Hematopoietic multipotent progenitor cell (in vitro differentiated cells): ENCODE measurements at regions not wholly inside any gene's neighbourhood (a gene's known extent, or its start where the extent isn't known, plus 50 kb on each side); places are given as distances from the start of the nearest gene placed in this dataset.
"Not testable (repeated sequence)": the region's sequence is repeated elsewhere in the genome, so short reads cannot be mapped to it uniquely, and the experiment has no call there.

Experiments
- DNase-seq, 3 donors: peaks; one replicate each; pipeline ENCODE4 v3.0.0-alpha.2; 2011 to 2015; ENCODE audit warnings: low read depth in 2 of 3, low spot score in 2 of 3

DNA sequence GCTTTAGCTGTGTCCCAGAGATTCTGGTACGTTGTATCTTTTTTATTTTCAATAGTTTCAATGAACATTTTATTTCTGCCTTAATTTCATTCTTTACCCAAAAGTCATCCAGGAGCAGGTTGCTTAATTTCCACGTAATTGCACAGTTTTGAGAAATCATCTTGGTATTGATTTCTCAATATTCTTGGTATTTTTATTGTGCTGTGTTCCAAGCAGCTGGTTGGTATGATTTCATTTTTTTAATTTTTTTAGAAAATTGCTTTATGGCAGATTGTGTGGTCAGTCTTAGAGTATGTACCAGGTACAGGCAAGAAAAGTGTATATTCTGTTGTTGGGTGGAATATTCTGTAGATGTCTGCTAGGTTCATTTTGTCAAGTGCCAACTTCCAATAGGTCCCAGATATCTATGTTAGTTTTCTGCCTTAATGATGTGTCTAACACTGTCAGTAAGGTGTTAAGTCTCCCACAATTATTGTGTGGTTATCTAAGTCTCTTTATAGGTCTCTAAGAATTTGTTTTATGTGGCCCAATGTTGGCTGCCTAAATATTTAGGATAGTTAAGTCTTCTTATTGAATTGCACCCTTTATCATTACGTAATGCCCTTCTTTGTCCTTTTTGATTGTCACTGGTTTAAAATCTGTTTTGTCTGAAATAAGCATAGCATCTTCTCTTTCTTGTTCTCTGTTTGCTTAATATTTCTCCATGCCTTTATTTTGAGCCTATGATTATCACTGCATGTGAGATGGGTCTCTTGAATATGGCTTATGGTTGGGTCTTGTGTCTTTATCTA lies 366.9 kb upstream of the IRAK1BP1 start:
- no peak for DNase-seq

- DNase-seq: no peak
Measured at GRCh38 chr6:78502386-78502887, 364.9 kb upstream of the IRAK1BP1 start.

DNA sequence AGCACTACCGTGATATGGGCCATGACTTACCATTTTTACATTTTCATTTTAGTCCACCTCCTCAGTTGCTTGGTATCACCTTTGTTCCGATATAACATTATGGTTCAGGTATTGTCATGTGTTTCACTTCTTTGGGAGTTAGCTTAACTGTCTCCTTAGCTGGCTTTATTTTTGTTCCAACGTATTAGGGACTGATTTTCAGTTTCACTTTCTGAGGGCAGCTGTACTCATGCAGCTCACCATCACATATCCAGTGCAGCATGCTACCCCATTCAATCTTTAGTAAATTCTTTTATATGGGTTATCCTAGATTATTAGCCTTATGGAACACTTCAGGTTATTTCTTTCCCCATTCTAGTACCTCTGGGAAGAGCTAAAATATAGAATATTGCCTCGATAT lies 362.2 kb upstream of the IRAK1BP1 start:
- no peak for DNase-seq

- no peak for DNase-seq
Measured at GRCh38 chr6:78511009-78511408, 356.3 kb upstream of the IRAK1BP1 start.

DNA sequence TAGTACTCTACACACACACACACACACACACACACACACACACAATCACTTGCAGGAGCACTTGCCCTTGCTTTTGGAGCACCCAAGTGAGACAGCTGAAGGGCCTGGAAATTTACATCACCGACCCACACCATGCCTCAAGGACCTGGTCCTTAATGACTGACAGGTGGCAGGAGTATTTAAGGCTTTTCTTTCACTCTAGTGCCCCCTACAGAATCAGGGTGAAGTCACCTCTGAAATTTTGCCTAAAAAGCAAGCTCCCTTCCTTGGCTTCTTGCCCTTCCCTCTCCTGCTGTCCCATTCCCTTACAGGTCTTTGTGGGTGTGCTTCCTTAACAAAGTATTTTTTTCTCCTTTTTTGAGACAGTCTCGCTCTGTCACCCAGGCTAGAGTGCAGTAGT lies 353.5 kb upstream of the IRAK1BP1 start:
- no peak for DNase-seq

- DNase-seq: no peak
Measured at GRCh38 chr6:78515271-78515670, 352.1 kb upstream of the IRAK1BP1 start.

GRCh38 chr6:78517399-78517798 lies 350.0 kb upstream of the IRAK1BP1 start:
- DNase-seq: no peak

DNA sequence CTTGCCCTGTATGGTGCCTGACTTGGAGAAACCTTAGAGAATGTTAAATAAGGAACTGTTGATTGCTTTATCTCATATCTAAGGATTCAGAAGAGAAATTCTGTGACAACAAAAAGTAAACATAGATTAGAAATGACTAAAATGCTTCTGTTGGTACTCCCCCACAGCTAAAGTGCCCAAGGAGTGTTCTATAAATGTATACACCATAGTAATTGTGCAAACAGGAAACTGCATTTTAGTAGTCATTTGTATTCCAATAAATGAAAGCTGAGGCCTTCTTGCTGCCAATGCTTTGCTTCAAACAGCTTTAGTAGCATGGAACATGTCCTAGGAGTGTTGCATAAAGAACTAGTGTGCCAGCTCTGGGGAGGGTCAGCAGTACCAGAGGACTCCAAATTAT lies 343.7 kb upstream of the IRAK1BP1 start:
- no peak for DNase-seq

DNA sequence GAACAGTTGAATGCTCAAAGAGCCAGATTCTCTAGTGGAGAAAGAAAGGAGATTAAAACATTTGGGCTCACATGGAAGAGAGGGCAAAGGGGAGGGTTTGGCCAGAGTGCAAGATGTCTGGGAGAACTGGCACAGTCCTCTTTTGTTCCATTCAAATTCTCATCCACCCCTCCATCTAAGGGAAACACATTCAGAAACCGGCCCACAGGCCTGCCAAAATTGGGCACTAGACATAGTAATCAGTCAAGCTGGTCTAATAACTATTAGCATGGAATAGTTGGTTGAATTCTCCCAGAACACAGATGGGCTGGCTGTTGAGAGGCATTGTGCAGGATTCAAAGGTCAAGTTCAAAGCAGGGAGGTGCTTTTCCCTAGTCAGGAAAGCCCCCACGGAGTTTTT lies 341.4 kb upstream of the IRAK1BP1 start:
- DNase-seq: no peak

- no peak for DNase-seq
Measured at GRCh38 chr6:78526432-78526831, 340.9 kb upstream of the IRAK1BP1 start.

GRCh38 chr6:78528926-78529325 lies 338.4 kb upstream of the IRAK1BP1 start:
- no peak for DNase-seq

DNA sequence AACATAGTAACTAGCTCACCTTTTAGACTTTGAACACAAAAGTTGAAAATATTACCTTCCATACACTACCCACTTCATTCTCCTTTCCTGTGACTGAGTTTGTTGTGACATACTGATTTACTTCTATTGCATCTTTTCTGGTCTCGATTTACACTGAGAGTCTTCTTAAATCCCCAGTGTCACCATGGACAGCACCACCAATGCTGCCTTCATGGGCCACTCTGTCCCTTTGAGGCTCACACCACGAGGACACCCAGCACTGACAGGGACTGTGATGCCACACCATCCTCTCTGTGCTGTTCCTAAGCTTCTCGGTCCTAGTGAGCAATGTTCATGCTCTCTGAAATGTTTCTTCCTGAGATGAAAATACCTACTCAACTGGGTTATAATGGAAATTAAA lies 337.1 kb upstream of the IRAK1BP1 start:
- DNase-seq: no peak

DNA sequence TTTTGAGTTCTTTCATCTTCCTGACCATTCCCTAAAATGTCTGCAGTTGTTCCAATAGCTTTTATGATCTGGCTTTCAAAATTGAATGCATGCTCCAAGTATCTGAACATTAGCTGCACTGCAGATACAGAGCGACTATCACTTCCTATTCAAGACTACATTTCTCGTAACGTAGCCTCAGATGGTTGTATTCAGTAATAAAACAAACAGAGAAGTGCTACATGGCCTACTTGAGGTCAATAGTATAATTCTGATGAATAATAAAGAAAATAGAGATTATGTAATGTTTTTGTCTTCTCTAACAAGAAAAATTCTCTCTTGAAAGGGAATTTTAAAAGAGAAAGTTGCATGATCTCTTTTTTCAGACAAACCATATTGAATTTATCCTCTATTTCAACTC lies 333.9 kb upstream of the IRAK1BP1 start:
- no peak for DNase-seq

DNA sequence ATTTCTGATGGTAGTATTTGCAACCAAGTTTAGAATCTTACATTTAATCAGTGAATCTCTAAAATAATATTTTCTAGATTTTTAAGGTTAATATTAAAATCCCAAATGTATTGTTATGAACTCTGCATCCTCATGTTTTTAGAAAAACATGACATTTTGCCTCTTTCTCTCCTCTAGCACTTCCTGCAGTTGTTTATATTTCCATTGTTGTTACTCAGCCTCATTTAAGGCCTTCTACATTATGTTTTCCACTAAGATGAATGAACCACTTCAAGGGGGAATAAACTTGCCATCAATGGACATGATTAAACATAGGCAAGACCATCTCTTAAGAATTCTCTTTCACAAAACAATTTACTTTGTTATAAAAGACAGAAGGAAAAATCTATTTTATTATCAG lies 333.5 kb upstream of the IRAK1BP1 start:
- DNase-seq: no peak

DNA sequence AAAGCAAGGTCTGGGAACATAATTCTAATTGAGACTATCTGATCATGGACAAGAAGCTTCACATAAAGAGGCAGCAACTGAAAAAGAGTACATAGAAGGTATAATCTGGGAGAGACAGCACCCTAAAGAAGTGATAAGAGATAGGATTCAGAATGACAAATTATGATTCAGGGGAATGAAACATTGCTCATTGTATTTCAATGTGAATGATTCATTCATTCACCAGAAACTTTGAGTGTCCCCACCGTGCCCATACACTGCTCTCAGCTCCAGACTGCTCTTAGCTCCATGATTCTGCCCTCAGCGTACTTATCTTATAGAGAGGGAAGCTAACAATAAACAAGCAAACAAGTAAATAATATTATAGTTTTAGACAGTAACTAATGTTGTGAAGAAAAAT lies 329.3 kb upstream of the IRAK1BP1 start:
- no peak for DNase-seq

DNA sequence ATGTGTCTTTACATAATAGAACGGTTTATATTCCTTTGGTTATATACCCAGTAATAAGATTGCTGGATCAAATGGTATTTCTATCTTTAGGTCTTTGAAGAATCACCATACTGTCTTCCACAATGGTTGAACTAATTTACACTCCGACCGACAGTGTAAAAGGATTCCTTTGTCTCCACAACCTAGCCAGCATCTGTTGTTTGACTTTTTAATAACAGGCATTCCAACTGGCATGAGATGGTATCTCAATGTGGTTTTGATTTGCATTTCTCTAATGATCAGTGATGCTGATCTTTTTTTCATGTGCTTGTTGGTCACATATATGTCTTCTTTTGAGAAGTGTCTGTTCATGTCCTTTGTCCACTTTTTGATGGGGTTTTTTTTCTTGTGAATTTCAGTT lies 319.7 kb upstream of the IRAK1BP1 start:
- DNase-seq: not testable (repeated sequence)

- no peak for DNase-seq
Measured at GRCh38 chr6:78551361-78551760, 316.0 kb upstream of the IRAK1BP1 start.

GRCh38 chr6:78552435-78552834 lies 314.9 kb upstream of the IRAK1BP1 start:
- no peak for DNase-seq

GRCh38 chr6:78554341-78554740 lies 313.0 kb upstream of the IRAK1BP1 start:
- no peak for DNase-seq

DNA sequence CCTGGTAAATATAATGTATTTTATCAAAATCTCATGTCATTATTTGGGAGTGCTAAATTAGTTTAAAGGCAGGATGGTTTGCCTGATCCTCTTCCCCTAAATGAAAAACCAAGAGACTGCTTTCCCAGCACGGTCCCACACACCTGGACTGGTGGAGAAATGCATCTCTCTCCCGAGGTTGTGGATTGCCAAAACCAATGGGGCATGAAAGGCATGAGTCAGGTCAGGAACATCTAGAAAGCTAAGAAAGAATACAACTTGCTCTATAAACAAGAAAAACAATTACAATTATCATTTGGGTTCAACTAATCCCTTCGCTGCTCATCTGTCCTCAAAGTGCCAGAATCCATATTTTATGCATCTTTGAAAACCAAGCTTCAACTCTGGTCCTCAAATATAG lies 308.3 kb upstream of the IRAK1BP1 start:
- DNase-seq: no peak

DNA sequence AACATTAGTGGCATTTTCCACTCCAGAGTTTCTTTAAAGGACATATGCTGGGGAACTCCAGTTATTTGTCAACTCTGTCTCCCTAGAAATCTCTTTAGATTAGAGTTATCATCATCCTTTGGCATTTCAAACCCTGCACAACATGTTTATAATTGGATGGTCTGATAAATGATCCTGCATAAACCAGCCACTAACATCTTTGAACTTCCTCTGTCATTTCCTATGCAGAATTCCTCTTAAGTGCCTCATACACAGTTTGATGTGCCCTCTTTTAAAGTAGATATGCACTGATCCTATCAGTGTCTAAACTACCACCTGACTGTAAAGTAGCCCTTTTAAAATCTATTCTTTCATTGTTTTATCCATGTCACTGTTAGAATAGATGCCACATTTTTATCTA lies 306.3 kb upstream of the IRAK1BP1 start:
- DNase-seq: no peak

GRCh38 chr6:78565997-78566396 lies 301.4 kb upstream of the IRAK1BP1 start:
- DNase-seq: no peak

- DNase-seq: no peak
Measured at GRCh38 chr6:78570044-78570443, 297.3 kb upstream of the IRAK1BP1 start.
